GM21786 (cell line): ENCODE measurements at regions not wholly inside any gene's neighbourhood (a gene's known extent, or its start where the extent isn't known, plus 50 kb on each side); places are given as distances from the start of the nearest gene placed in this dataset.

Experiments
- ATAC-seq: cut with Tn5 transposase; IDR thresholded peaks from one replicate; pipeline ENCODE4 v1.9.1; 2021; ENCODE audit not compliant: unreplicated experiment

DNA sequence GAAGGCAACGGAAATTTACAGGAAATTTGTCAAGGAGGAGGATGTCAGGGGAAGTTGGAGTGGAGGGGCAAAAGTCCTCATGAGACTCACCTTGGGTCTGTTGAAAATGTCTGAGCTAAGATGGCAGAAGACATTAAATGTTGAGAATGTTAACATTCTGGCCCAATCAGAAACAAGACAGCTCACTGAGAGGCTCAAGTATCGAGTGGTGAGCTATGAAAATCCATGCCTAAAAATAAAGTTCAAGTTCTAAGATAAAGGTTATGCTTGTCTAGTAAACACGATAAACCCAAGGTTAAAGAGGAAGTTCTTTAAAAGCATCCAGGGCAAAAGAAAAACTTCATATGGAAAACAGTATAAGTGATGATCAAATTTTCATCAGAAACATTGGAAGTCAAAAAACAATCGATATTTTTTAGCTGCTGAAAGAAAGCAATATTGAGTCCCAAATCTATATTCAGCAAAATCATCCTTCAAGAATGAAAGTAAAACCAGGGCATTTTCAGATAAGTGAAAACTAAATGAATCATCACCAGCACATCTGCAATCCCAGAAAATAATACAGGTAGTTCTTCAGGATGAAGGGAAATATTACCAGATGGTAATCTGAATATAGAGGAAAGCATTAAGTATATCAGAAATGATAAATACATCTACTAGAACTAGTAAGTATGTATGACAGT is 462.4 kb downstream of the TLL1 start:
- no peak for ATAC-seq

DNA sequence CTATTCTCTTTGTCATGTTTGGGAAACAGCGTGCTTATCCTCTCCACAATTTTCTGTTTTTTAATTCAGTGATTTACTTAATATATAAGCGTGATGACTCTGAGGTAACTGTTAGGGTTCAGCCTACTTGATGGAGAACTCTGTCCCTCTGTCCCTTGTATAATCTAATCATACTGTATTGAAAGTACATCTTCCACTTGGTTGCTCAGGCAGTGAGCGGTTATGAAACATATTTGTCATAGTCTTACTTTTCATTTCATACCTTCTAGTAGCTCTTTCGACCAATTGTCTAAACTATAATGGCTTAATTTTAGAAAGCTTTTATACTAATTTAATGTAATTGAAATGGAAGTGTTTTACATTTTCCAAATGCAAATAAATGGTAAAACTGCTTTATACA is 469.0 kb downstream of the TLL1 start:
- ATAC-seq = peak; percentile 62

DNA sequence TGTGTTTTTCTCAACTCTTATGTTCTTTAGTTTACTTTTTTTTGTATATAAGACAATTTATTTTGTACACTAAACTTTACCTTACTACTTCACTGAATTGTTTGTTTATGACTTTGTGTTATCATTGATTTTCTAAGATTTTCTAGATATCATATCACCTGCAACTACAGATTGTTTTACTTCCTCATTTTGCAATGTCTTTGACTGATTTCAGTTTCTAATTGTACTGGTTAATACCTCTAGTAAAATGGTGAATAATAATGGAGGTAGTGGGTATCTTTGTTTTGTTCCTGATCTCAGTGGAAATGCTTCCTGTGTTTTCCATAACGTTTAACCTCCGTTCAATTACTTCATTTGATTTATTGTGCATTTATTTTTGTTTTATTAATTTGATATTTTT is 490.2 kb downstream of the TLL1 start:
- ATAC-seq = peak; percentile 80

DNA sequence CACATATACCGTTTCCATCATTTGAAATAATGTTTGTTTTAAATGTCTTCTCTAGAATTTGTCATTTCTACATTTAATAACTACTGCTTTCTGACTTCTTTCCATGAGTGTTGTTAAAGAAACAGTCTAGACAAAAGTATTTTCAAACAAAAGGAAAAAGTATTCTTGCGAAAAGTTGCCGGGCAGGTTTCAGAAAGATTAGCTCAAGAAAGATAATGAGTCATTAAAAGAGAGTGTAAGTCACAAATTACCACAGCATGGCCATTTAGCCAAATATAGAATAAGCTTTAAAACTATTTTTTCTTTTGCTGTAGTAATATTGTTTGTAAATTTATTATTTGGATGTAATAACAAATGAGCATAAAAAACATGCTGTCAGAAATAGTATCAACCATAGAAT is 493.0 kb downstream of the TLL1 start:
- ATAC-seq = no peak

DNA sequence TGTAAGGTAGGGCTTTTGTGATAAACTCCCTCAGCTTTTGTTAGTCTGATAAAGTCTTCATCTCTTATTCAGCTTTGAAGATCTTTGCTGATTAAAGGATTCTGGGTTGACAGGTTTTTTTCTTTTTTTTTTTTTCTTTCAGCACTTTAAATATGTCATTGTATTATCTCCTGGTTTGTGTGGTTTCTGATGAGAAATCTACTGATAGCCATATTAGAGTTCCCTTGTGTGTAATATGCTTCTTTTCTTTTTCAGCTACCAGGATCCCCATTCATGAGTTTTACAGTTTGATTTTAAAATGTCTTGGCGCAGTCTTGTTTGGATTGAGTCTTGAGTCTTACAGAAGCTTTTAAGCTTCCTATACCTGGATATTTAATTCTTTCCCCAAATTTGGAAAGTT is 504.5 kb downstream of the TLL1 start:
- ATAC-seq = no peak

DNA sequence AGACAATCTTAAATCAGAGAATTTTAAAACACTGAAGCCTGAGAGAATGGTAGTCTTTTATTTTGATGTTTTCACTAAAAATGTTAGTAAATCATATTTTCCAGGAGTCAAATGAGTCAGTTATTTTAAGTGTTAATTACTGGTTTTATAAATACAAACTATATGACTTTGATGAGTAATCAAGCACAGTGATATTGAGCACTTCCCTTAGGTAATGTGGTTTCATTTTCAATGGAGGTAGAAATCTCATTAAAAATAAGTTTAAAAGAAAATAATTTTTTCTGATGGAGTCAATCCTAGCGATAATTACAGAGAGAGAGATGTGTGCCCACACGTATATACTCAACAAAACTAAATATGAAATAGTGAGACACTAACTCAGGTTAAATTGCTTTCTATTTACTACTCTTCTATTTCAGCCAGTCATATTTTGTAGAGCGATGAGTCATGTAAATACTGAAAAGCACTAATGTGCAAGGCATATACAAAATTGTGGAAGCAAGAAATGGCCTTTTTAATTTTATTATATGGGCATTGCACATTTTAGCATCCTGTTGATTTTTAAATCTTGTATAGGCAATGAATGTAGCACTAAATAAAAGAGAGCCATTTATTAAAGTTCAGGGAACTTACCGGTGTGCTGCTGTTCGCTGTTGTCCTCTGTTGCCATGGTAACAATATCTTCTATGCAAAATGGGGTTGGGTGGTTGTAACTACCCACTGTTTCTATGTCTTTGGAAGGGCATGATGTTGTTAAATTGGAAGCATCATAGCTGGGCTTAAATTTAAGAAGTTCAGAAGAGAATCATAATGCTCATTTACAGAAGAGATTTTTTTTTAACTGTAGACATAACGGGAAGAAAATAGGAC is 513.7 kb downstream of the TLL1 start:
- ATAC-seq = no peak

DNA sequence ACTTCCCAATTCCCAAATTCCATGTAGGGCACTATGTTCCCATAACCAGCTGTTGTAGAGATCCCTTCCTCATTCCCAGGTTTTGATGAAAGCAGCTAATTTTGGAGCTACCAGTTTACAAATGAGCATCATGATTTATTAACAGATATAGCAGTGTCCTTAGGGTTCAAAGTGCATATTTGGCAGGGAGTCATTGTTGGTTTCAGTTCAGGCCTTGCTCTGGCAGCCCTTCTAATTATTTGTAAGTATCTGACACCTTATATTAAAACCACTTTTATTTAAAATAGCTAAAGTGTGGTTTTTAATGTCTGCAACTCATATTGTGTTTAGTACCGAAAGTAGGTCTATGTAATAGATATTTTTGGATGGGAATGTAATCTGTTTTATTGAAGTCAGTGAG is 518.5 kb downstream of the TLL1 start:
- no peak for ATAC-seq

DNA sequence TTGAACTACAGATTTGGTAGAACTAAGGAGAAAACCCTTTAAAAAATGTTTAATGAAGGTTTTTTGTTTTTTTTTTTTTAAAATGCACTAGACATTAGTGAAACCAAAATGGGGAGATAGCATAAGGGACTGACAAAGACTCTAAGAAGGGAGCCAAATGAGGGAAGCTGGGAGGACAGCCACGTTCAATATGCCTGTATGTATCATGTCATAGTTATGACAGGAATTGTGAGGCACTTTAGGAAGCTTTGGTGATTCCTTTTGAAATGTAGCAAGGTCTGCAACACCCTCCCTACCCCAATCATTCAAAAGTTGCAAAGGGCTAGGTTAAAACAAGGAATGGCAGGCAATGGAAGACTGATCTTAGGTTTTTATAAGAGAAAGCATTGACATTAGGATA is 526.0 kb downstream of the TLL1 start:
- no peak for ATAC-seq

DNA sequence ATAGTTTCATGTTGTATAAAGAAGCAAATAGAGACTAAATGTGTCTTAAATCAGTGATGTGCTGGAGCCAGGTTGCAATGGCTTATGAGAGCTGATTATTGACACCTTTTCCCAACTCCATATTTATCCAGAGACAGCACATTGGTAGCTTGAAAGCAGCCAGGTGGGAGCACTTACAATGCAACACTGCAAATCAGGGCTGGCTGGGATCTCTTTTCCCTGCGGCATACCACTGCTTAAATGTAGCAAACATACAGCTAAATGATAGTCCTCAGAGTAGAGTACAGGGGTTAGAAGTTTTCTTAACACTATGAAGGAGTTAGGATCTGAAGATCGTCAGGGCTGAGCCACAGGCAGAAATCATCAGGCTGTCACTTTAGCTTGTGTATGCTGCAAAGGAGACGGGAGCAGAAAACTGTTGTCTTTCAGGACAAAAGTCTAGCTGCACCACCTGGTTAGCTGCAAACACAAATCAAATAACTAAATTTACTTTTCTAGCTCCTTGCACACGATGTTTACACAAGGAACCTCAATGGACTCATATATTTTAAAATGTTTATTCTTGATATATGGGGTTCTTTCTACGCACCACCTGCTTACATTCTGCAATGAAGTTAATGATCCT is 527.3 kb downstream of the TLL1 start:
- ATAC-seq = no peak

DNA sequence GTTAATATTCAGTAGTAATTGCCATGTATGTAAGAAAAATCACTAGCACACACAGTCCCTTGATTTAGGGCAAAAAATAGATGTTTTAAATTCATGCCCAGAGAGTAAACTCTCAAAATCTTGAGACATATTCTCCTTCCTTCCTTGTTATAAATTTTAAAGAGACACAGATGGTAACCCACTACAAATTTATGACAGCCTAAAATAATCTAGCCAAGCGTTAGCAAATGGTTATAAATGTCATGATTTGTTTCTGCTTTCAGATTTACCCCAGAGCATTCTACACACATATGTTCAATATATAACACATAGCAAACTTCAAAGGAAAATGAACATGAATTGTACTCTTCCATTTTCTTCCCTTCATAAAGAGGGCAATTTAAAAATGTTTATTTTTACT is 540.3 kb downstream of the TLL1 start:
- no peak for ATAC-seq

DNA sequence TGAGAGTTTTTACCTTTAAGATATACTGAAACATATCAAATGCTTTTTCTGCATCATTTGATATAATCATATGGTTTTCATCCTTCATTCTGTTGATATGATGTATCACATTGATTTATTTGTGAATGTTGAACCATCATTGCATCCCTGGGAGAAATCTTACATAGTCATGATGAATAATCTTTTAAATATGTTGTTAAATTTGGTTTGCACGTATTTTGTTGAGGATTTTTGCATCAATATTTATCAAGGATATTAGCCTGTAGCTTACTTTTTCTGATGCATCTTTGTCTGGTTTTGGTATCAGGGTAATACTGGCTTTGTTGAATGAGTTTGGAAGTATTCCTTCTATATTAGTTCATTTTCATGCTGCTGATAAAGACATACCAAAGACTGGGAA is 541.4 kb downstream of the TLL1 start:
- ATAC-seq = no peak

DNA sequence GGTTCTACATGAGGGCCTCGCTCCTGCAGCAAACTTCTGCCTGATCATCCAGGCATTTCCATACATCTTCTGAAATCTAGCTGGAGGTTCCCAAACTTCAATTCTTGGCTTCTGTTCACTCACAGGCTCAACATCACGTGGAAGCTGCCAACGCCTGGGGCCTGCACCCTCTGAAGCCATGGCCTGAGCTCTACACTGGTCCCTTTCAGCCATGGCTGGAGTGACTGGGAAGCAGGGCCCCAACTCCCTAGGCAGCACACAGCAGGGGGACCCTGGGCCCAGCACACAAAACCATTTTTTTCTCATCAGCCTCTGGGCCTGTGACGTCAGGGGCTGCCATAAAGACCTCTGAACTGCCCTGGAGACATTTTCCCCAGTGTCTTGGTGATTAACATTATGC is 542.7 kb downstream of the TLL1 start:
- no peak for ATAC-seq

DNA sequence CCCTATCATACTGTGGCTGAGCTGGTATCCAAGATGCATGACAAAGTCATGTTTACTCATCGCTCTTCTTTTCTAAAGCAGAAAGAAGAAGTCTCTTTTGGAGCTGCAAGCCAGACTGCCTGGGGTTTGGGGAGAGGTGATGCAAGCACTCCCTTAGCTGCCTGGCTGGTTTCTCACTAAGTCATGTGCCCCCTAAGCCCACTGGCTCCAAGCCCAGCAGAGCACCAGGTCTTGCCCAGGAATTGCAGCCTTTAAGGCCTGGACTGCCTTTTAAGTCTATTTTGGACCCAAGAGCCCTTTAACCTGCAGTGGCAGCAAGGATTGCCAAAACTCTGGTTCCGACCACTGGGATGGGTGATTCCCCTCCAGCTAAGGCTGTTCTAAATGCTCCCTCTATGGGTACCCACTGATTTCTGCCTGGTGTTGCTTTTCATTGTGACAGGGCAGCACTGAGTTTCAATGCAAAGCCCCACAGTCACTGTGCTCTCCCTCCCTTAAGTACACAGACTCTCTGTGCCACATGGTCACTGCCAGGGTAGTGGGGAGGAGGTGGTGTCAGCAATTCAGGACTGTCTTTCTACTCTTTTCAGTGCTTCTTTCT is 548.6 kb downstream of the TLL1 start:
- no peak for ATAC-seq

DNA sequence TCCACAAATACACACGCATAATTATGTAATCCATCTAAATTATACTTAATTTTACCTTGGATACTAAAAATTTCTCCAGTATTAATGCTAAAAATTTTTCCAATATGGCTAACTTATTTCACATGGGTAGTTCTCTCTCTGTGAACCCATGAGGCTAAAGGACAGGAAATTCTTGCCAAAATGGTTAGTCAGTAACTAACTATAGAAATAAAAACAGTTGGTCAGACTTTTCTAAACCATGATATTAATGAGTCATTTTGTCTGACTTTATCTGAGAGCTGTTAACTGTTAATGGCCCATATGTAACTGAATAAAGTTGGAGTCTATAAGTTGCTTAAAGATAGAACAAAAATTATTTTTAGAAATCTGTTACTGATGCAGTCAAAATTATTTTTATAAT is 549.4 kb downstream of the TLL1 start:
- ATAC-seq = no peak

DNA sequence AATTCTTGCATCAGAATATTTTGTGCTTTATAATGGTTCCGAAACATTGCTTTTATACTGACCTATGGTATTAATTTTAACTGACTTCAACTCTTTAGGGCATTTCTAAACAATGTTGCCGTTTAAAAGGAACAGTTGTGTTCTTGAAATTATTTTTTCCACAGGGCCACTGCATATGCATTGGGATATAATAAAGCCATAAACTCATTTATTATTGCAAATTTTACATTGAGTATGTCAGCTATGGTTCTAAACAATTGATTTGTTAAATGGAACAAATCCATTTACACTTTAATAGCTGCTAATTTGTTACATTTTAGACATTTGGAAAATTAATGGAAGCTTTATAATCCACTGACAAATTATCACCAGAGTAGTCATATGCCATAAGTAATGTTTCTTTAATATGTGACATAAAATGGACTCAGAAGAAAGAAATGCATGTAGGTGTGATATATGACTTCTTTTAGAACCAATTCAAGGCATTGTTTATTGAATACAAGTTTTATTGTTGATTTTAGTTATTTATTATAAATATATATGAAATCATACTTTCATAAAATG is 553.3 kb downstream of the TLL1 start:
- no peak for ATAC-seq

DNA sequence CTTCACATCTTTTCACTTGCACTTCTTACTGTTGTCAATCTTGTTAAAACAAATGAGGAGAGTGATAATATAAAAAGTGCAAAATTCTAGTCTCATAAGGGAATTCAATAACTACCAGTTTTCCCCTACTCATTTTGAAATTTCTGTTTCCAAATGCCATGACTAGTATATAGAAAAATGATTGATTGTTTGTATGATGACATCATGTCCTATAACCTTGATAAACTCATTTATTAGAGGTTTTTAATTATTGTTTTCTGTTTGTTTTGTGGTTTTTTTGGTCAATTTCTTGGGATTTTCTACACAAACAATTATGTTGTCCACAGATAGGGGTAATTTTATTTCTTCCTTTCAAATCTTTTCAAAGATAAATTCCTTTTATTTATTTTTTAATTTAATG is 559.1 kb downstream of the TLL1 start:
- ATAC-seq = no peak

DNA sequence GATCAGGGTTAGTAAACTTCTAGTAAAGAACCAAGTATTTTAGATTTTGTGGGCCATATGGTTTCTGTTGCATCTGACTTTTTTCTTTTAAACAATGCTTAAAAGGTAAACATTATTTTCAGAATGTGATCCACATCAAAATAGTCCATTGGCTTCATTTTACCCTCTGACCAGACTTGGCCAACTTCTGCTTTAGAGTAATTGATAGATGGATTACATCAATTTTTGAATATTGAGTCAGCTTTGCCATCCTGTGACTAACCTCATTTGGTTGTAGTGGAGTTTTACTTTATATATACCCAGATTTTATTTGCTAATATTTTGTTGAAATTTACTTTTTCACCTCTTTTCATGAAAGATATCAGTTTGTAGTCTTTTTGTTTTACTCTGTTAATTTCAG is 559.8 kb downstream of the TLL1 start:
- no peak for ATAC-seq

DNA sequence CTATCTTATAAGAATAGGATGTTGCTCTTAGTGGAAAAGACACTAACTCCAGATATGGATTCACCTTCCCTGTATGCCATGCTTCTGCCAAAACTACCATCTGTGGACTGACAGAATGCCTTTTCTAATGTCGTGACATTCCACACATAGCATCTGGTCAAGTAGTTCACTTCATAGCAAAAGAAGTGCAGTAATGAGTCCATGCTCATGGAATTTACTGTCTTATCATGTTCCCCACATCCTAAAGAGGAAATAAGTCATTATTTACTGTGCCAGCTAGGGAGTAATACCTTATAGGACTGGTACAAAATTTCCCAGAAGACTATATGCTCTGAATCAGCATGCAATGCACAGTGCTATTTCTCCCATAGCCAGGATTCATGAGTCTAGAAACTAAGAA is 562.4 kb downstream of the TLL1 start:
- ATAC-seq = no peak

DNA sequence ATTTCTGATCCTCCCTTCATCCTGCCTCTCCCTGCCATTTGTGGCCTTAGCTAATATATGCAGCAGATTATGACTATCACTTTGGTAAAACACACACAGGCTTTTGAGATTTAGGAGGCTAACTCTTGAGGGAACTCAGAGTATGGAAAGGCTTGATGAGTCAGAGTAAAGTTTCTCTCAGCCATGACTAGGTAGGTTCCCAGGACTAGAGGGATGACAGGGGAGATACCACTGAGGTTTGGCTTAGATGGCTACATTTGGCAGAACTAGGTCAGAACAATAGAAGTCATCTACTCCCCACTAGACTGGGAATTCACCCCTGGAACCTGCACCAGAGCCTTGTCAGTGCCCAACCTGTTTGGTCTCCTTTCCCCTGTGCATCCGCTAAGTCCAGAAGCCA is 585.7 kb downstream of the TLL1 start:
- no peak for ATAC-seq

DNA sequence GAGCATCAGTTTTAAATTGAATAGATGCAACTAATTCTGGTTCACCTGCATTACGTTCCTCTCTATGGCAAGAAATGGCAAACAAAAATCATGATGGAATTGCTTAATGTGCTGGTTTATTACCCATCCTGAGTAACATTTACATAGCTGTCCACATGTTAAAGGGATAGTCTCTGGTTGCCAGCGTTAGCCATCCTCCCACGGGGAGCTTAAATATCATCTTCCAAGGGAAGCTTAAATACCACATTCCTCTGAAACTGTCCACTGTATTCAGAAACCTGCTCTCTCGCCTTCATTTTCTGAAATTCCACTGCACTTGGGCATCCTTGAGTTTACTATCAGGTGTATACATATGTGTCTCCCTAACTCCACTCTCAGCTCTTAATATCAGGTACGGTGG is 586.6 kb downstream of the TLL1 start:
- no peak for ATAC-seq

DNA sequence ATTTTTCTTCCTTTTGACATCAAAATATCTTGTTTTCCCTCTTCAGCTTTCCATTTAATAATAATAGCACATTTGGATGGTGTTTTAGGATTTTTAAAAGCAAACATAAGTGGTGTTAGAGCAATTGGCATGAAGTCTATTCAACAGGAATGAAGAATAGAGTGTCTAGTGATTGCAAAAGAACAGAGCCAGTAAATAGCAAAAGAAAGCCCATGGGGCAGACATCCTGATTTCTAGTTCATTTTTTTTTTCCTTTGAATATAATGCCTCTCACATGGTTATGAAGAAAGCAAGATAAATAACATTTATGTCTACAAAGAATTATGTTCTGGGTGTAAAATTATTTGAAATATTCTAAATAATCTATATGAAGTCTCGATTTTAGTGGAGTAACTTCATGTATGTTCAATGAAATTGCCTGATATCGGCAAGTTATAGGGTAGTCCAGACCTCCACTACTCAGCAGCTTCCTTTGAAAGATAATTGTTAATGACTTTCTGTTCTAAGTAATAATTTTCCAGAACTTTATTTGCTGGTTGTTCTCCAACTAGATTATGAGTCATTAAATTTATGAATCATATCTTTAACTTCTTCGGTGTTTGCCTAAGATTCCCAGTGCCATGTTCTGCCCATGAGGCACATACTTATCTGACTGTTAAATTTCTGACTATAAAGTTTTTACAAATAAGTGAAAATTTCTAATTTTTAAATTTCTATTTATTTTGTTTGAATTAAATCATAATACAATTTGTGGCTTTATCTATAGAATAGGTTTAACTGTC is 587.9 kb downstream of the TLL1 start:
- no peak for ATAC-seq
